CD4-positive, alpha-beta T cell treated with Interleukin-21 for 1 hour (primary cell): ENCODE measurements at regions not wholly inside any gene's neighbourhood (a gene's known extent, or its start where the extent isn't known, plus 50 kb on each side); places are given as distances from the start of the nearest gene placed in this dataset.
"Not testable (repeated sequence)": the region's sequence is repeated elsewhere in the genome, so short reads cannot be mapped to it uniquely, and the experiment has no call there.

Source experiments
- DNase-seq: peaks from one replicate; pipeline ENCODE4 v3.0.0-alpha.2; 2020

DNA sequence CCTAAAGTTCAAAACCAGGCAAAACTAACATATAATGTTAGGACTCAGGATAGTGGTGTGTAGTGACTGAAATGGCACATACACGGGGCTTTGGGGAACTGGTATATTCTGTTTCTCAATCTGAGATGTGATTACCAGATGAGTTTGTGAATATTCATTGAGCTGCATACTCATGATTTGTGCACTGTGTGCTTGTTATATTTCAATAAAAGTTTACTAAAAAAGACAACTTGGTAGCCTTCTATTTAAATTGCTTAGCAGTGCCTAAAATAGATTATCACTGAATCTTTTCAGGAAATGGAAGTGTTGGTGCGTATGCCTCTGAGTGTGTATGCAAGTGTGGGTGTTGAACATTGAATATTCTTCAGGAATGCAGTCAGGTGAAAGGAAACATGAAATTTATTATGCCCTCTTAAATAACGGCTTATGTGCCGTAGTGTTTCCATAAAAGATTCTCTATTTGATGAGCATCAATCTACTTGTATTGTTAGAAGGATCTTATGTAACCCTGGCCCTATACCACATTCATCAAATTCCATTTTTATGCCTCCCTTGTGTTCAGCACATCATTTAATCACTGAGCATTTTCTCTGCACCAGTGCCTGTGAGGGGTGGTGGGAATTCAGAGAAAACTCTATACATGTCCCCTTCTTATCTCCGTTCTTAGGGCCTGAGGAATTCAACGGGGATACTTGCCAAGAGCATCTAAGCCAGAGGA is 82.6 kb upstream of the AUTS2 start:
- no peak for DNase-seq

DNA sequence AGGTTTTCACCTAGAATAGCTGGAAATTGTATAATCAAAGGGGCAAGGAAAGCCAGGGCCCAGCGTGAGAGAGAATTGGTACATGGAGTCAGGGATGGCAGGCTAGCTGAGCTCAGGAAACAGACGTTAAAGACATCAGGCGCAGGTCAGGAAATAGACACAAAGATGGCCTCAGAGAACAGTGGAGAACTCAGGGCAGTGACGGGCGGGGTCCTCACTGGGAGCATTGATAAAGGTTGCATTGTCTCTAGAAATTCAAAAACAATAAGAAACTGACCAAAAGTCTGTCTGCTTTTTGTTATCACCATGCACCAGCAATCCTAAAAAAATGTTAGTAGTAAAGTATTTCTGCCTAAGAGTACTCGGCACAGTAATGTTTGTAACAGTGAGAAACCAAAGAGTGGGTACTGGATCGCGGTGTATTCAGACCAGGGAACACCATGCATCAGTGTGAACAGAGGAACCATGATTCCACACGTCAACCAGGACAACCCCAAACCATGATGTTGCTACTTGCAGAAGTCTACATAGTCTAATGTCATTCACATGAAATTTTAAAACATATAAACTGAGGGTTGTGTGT is 81.9 kb upstream of the AUTS2 start:
- no peak for DNase-seq

DNA sequence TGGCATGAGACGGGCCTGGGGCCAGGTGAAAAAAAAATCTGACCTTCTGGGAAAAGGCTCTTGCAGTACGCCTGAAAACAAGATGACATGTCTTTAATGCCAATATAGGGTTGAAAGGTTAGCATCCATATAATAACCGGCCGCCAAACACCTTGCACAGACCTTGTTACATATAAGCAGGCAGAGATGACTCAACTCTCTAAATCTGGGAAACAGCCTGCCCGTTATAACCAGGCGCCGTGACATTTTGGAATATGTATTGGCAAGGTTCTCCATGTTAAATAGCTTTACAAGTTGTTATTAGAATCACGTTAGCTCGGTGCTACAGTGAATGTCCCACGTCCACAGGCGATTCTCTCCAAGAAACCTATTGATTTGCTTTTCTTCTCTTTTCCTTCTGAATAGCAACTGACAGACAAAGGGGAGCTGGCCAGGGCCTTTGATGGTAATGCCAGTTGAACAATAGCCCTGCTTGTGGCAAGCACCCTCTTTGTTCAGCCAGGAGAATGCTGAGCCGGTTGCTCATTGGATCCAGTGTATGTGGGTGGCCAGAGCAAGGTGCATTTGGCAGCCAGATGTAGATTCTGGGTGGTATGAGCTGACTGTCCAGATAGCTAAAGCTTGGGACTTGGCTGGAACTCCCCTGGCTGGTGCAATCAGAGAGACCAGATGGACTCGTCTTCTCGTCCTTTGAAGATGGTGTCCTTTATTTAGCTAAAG is 80.1 kb upstream of the AUTS2 start:
- no peak for DNase-seq

DNA sequence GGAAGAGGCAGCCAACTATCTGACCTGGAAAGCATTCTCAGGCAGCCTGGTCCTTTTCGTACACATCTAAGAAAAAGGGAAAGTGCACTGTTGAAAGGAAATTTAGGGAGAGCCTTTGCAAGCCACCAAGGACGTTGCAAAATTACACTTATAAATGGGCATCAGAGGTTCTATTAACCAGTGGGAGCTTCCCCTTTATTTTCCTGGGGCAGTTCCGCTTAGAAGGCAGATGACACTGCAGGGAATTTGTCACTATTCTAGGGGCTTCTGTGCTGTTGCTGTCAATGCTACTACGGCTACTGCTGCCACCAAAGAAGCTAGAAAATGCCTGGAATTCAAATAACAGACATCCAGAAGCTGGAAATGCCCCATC is 79.6 kb upstream of the AUTS2 start:
- DNase-seq, result no peak

DNA sequence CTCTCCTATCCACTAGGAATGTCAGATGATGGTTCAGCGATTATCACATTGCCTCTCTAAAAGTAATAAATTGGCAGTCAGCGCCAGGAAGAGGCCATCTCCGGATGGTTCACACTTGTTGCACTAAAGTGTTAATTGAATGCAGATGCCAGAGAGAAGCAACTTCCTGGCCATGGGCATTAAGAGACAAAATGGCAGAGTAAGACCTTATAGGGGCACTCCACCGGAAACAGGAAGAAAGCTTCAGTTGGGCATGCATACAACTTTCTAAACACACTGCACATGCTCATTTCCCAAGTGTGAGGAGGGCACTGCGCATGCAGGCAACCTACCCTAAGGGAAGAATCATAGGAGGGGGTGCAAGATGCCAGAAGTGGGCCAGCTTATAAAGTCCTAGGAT is 71.7 kb upstream of the AUTS2 start:
- DNase-seq, result no peak

DNA sequence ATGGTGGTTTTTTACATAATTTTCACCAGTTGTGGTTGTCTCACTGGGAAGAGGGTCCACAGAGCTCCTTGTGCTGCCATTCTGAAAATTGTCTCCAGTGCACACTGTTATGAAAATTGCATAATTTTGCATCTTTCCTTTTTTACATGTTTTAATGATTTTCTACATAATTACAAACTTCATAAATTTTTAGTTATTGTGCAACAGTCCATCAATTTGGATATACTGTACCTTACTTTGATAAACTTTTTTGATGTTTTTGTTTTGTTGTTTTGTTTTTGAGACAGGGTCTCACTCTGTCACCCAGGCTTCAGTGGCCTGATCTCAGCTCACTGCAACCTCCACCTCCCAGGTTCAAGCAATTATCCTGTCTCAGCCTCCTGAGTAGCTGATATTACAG is 70.6 kb upstream of the AUTS2 start:
- DNase-seq, result no peak

DNA sequence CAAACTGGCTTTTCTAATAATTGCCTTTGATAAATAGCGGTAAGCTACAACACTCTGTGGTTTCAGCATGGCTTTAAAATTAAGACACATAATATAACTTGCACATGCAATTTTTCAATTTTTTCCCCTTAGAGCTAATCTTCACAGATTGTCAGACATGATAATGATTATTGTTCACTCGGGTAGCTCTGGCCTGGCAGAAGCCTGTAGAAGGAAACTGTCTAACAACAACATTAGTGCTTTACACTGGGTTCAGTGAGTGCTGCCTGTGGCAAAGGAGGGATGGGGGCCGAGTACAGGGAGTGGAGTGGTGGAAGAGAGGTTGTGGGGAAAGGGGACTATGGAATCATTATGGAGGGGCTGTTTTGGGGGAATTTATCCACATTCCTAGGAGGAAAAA is 67.2 kb upstream of the AUTS2 start:
- no peak for DNase-seq

- DNase-seq, result no peak
These were observed 63.7 kb upstream of the AUTS2 start for GRCh38 chr7:69534461-69535041.

GRCh38 chr7:69537691-69538090 is 60.6 kb upstream of the AUTS2 start:
- no peak for DNase-seq

- DNase-seq, result no peak
These were observed 58.7 kb upstream of the AUTS2 start for GRCh38 chr7:69539531-69539930.

DNA sequence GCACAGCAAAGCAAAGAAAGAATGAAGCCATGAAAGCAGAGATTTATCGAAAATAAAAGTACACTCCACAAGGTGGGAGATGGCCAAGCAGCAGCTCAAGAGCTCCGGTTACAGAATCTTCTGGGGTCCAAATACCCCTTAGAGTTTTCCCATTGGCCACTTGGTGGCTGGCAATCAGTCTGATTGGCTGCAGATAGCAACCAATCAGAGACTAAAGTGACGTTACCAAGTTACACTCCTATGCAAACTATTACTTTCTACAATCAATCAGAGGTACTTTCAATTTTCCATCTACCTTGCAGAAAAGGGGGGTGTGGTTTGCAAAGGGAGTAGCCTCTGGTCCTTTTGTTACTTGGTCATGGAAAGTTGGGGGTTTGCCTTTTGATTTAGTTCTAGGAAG is 58.0 kb upstream of the AUTS2 start:
- DNase-seq, result no peak

GRCh38 chr7:69541779-69542432 is 56.4 kb upstream of the AUTS2 start:
- DNase-seq, result not testable (repeated sequence)

- no peak for DNase-seq
These were observed 53.1 kb upstream of the AUTS2 start for GRCh38 chr7:69545175-69545574.
